Amniotic epithelial cell (primary cell): ENCODE measurements at regions not wholly inside any gene's neighbourhood (a gene's known extent, or its start where the extent isn't known, plus 50 kb on each side); places are given as distances from the start of the nearest gene placed in this dataset.

Experiments used
- DNase-seq: peaks from one replicate; pipeline ENCODE4 v3.0.0-alpha.2; 2010; ENCODE audit warnings: low read depth

DNA sequence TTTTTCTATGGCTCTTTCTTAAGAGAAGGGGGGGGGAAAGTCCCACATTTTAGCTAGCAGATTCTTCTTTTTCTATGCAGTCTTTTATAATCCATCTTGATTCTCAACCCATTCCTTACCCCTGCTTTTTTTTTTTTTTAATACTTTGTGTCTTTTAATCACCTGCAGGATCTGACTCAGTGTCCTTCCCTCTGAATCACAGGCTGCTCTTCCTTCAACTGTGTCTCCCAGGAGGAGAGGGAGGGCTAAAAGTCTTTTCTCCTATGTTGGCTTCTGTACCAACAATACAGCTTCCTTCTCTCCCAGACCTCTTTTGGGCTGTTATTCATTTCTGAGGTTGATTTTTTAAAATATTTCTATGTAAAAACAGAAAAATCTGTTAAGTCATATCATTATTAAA is 686.2 kb downstream of the ADGRL2 start:
- DNase-seq = no peak

DNA sequence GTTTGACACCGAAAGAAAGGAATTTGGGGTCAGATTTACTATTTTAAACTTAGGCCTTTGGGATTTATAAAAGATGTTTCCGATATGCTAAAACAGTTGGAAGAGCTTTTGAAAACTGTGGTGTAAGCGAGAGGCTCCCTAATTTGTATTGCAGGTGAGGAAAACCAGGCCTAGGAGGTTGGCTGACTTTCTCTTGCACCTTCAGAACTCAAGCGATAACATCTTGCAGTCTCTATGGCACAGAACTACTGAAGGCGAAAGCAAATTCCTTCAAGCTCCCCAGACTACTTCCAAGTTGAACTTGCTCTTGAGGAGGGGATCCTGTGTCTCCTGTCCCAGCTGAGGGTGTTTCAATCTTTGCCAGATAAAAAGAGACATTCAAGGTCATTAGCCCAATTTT is 685.7 kb downstream of the ADGRL2 start:
- DNase-seq = no peak

DNA sequence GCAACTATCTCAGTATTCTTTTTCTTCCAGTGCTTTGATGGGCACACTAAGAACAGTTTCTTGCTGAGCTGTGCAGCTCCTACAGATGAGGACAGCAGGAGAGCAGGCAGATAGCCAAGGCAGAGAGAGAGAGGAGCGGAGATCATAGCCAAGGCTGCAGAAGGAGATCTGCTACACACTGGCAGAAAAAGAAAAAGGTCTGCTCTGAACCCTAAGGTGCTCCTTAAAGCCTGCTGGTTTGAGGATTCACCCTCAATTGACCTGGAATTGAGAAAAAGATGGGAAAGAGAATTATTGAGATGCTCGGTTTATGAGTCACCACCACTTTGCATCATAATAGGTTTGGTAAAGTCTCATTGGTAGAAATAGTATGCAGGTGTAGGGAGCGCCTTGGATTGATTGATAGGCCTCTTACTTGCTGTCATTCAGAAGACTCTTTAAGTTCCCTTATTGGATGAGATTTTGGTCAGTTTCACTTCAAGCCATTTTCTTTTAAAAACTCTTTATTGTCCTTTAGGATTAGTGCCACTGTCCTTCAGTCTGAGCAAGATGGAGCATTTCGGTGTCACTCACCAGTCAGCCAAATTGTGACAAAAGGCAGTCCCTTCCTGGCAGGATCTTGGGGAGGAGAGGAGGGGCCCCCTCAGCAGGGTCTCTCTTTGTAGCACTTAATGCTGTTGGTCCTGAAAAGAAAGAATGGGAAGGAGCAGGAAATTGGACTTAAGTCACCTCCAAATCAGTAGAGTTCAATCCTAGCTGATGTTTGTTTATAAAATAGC is 685.0 kb downstream of the ADGRL2 start:
- no peak for DNase-seq

DNA sequence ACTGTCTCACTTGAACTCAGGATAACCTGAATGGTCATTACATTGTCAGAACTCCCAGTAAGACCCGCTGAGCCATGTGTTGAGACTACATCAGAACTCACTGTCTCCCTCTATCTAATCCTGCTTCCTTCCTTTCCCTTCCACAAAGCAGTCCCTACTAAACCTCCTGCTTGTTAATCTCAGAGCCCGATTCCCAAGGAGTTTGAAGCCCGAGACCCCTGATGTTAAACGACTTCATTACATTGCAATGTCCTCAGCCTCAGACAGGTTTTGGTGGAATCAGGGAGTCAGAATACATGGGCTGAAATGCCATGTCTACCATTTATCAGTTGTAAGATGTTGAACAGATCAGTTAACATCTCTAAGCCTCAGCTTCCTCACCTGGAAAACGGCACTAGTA is 682.4 kb downstream of the ADGRL2 start:
- no peak for DNase-seq

DNA sequence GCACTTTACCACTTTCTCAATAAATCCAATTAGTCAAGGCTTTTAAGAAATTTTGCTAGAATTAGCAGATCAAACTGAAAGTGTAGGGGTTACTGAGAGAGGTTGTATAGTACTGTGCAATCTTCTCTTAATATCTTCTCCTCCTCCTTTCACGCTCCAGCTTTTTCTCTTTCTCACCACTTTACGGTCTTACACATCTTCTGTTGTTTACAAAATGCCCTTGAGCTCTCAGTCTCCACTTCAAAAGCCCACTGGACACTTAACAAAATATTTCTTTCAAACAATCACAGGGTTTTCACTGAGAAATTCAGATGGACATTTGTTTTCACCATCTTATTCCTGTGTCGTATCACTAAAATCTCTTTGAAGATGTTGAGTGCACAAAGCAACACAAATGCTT is 678.2 kb downstream of the ADGRL2 start:
- DNase-seq = no peak

DNA sequence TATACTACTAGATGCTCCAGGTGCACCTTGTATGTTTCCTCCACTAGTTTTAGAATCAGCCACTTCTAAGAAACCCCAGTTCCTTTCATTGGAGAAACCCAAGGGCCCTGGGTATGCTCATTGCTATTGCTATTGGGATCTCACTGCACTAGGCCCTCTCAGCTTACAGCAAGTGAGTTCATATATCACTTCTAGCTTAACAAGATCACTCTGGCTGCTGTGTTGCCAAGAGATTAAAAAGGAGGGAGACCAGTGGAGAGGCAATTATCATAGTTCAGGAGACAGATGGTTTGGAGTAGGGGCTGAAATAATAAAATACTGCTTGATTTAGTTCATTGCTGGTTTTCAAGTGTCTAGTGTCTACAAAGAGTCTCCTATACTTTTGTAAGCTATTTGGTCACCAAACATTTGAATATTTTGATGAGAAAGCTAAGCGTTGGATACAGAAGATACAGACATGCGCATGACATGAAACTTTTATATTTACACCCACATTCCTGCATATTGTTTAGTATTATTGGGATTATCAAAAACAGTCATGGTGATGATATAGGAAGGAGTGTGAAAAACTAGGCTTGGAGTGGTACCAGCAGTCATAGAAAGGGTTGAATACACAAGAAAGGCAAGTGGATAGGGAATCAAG is 671.9 kb downstream of the ADGRL2 start:
- no peak for DNase-seq

DNA sequence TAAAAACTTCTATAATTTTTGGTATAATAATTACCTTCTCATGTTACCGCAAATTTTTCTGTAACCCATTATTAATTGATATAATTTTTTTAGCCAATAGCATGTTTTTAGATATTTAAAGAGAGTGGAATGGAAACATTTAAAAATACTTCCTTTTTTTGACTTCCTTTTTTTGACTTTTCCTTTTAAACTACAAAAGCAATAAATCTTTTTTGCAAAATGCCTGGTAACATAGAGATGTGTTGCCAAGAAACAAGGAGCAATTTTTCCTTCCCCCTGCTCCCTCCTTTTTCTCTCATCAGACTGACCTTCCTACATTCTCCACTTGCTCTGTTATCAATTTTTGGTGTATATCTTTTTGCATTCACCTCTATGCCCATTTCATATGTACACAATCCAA is 666.2 kb downstream of the ADGRL2 start:
- no peak for DNase-seq

DNA sequence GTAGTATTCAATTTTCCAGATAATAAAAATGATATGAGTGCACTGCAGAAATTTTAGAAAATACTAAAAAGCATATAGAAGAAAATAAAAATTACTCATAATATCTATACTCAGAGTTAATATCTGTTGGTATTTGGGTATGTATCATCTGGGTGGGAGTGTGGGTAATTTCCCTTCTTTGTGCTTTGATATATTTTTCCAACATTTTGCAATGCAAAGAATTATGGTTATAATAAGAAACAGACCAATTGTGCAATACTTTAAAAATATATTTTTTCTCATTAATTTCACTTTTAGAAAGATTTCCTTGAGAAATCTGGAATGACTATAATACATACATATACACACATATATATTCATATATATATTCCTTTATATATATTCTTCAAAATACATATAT is 665.7 kb downstream of the ADGRL2 start:
- DNase-seq = no peak

DNA sequence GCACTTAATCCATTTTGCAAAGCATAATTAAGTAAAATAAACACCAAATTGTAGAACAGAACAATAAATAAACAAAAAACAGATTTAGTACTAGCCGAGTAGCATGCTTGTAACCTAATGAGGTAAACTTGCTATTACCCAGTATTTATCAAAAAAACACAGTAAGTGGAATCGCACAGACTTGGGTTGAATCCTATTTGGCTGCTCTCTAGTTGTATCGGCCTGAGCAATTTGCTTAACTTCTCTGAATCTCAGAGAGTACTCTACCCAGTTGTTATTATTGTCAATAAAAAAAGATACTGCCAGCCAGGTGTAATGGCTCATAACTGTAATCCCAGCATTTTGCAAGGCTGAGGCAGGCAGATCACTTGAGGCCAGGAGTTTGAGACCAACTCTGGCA is 664.3 kb downstream of the ADGRL2 start:
- DNase-seq = no peak

DNA sequence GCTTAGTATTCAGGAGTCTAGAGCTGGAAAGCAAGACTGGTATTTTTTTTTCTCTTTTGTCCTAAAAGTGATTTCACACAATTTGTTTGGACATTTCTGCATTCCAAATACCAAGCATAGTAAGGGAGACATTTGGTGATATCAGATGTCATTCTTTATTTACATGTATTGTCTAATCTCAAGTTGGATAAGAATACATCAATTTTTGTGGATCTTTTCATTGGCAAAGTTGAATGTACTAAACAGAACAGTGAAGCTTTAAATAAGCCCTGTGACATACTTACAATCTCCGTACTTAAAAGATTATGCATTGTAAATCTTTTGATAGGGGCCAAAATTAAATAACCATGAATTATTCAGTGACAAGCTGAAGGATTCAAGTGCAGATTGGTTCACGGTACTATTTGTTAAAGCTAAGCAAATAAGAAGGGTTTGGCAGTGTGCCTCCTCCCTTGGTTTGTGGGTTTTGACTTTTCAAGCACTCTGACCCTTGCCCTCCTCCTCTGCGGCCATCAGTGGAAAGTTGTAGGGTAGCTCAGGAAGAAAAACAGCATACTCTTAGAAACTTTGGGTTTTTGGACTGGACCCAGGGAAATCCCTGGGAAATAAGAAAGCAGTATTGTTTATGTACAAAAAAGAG is 663.7 kb downstream of the ADGRL2 start:
- DNase-seq = peak; percentile 4

DNA sequence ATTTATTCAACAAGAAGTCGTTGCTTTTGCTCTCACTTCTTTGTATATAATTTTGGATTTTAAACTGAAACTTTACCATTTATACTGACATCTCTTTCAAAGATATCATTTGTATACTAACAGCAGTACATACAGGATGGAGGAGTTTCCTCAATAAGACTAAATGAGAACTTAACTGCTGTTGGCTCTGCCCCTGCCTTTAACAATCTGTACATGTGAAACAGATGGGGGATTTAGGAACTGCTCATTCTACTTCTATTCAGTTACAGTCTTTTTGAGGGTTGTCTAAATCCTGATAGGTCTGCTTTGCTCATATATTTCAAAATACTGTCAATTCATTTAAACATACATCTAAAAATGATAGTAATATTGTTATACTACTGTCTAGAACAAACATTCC is 663.2 kb downstream of the ADGRL2 start:
- DNase-seq = no peak

DNA sequence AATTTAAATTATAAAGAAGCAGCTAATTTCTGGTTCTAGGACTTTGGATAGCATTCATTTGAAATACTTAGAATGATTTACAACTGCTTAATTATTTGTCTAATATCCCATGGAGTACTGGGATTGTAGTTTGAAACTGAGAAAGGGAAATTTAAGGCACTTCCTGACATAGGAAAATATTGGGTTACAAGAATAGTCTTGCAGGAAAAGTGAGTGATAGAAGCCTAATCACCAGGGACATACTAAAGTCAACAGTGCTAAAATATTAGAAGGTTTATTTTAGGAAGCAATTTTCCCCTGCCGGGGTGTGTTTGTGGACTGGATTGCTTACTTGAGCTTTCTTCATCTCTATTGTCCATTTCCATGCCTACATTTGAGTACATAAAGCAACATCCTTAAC is 661.6 kb downstream of the ADGRL2 start:
- no peak for DNase-seq

DNA sequence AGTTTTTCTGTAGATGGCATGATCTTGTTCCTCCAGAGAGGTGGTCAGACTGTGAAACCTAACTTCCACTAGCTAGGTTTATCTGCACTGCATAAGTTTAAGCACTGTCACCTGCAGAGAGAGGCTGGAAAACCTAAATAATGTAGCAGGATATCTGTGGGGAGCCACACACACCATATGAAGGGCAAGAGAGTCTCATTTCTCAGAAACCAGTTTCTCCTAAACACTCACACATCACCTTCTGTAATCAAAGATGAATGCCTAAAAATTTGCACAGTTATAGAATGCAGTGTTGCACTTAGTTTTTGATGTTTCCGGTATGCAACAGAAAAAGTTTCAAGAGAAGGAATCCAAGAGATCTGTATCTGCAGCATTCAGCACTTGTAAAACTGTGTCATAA is 654.6 kb downstream of the ADGRL2 start:
- DNase-seq = no peak

DNA sequence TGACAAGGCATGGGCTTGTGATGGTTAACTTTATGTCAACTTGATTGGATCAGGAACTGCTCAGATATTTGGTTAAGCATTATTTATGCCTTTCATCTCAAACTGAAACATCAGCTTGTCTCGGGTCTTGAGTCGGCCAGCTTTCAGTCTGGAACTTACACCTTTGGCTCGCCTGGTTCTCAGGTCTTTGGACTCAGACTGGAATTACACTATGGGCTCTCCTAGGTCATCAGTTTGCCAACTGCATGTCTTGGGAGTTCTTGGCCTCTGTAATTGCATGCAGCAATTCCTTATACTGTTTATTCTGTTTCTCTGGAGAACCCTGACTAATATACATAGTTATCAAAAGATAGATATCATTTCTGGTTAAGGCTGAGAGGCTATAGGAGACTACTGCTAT is 653.7 kb downstream of the ADGRL2 start:
- DNase-seq = no peak

DNA sequence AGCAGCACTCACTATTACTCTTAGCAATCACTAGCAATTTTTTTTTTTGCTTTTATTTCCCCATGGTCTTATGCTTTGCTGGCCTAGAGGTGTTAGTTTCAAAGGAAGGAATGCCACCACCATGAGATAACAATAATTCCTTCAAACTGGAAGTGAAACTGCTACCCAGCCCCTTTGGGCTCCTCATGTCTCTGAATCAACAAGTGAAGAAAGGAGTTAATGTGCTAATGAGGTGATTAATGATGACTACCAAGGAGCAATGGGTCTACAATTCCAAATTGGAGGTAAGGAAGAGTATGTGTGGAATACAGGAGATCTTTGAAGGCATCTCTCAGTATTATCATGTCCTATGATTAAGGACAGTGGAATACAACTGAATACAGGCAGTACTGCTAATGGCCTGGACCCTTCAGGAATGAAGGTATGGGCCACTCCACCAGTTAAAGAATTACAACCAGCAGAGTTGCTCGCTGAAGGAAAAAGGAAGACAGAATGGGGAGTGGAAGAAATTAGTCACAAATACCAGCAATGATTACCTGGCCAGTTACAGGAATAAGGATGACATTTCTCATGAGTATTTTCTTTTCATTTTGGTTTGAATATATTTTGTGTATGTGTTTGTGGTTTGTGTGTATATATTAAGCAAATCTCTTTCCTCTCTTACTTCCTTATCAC is 652.9 kb downstream of the ADGRL2 start:
- DNase-seq = no peak

DNA sequence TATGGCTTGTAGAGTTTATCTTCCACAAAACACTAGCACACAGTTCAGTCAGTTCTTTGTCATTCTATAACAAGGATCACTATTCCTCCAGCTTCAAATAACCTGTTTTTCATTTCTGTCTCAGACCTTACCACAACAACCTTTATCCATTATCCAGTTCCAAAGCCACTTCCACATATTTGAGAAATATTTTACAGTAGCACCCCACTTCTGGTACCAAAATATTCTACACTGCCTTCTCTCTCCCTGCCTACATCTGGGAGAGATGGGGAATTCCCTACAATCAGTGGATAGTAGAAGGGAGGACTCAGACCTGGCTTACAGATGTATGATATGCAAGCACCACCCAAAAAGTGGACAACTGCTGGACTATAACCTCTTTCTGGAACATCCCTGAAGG is 651.4 kb downstream of the ADGRL2 start:
- no peak for DNase-seq

DNA sequence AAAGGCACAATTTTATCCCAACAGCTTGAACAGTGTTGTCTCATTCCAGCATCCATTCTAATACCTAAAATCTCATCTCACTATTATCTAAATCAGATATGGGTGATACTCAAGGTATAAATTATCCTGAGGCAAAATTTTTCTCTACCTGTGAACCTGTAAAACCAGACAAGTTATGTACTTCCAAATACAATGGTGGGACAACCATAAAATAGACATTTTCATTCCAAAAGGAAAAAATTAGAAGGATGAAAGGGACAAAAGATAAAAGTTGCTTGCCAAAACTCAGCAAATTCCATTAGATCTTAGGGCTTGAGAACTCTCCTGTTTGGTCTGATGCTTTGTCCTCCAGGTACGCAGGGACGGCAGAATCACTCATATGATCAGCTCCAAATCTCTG is 650.5 kb downstream of the ADGRL2 start:
- DNase-seq = no peak

DNA sequence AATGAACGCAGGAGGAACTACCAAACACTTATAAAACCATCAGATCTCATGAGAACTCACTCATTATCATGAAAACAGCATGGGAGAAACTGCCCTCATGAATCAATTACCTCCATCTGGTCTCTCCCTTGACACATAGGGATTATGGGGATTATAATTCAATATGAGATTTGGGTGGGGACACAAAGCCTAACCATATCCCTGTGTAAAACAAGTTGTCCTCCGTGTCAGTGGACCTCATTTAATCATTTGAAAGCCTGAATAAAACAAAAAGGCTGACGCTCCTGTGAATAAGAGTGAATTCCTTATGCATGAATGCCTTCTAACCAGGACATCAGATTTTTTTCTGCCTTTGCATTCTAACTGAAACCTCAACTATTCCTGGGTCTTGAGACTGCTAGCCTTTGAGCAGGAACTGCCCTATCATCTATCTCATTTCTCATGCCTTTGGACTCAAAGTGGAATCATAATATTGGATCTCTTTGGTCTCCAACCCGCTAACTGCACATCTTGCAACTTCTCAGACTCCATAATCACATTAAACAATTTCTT is 648.8 kb downstream of the ADGRL2 start:
- peak; percentile 0 for DNase-seq

DNA sequence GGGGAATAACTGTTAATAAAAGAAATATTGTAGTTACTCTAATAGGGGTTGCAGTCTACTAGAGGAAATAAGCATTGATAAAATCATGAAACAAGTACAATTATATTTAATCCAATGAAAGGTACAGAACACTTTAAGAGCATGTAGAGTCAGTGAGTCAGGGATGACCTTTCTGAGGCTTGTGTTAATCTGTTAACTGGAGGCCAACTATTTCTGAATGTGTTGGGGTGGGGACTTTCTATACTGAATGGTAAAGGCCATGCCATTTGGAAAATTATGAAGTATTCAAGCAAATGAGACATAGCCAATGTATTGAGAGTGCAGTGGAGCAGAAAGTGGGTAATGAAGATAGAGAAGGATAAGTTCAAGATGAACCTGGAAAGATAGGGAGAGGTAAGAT is 646.2 kb downstream of the ADGRL2 start:
- no peak for DNase-seq

DNA sequence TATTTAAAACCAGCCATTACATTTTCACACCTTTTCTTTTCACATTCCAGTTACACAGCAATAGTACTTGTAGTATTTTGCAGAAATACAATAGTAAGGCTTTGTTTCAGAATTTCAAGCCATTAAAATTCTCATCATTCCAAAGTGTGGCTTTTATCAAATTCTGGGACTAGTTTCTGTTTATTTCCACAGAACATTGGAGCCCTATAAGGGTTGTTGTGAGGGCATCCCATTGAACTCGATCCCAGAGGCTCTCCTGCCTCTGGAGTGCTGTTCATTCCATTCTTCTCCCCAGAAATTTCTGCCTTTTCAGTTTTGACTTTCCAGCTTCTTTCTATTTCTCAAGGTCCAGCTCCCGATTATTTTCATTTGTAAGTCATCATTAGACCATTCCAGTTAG is 645.5 kb downstream of the ADGRL2 start:
- no peak for DNase-seq

DNA sequence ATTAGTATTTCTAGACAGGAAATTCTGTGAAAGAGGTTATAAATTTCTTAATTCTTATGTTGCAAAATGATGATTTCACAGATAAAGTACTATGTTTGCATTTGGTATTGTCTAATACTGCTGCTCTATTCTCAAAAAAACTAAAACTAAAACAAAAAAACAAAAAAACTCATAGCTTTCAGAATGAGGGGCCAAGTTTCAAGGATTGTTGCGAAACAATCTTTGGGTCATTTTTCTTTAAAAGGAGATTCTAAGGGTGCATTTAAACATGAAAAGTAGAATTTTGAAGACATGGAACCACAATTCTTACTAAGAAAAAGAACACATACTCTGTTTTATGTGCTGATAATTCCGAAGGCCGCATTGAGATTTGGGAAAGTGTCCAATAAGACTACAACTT is 645.1 kb downstream of the ADGRL2 start:
- no peak for DNase-seq

DNA sequence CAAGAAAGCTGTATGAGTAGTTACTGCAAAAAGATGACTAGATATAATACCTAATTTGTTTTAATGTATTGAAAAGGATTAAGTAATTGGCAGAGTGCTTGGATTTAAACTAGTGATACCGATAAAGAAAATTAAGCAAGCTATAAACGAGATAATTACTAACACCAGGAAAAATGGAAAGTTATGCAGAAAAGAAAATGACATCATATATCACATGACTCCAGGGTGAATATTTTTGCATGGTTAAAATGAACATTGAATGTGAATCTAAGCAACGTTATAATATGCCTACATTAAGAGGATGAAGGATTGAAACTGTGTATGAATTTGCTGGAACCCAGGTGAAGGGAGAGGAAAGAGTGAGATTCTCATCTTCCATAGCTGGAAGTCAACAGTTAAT is 644.4 kb downstream of the ADGRL2 start:
- no peak for DNase-seq

DNA sequence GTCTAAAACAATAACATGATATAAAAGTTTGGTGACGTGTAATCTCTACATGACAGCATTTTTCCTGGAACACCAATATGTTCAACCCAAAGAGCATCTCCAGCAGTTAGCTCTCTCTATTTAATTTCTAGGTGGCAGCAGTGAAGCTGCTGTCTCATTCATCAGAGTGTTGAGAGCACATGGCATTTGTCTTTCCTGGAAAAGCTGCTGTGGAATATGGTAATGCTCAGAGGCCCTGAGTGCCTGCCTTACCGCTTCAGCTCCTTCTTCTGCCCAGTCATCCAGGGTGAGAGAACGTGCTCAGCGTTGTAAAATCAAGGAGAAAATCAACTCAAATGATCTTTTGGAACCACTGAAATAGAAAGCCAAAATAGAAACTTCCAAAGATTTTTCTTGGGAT is 640.7 kb downstream of the ADGRL2 start:
- DNase-seq = no peak
